GM12892 (cell line): ENCODE measurements at regions not wholly inside any gene's neighbourhood (a gene's known extent, or its start where the extent isn't known, plus 50 kb on each side); places are given as distances from the start of the nearest gene placed in this dataset.

Experiments used
- POLR2A ChIP-seq: IDR thresholded peaks from 2 replicates; pipeline ENCODE4 v1.6.1; 2011; ENCODE audit warnings: low read depth, low read length, control low read depth
- POLR2AphosphoS5 ChIP-seq: IDR thresholded peaks from 2 replicates; pipeline ENCODE4 v1.6.1; 2011; ENCODE audit warnings: low read depth, low read length, control low read depth
- TAF1 ChIP-seq: IDR thresholded peaks from 2 replicates; pipeline ENCODE4 v1.6.1; 2011; ENCODE audit warnings: low read depth, mild to moderate bottlenecking, control low read depth, low read length, borderline replicate concordance

- TF ChIP-seq POLR2AphosphoS5 (no peak), POLR2A (no peak), TAF1 (no peak)
Measured at GRCh38 chr10:90987383-90987782, 66.5 kb upstream of the ANKRD1 start.
